ENCODE measurements at regions not wholly inside any gene's neighbourhood (a gene's known extent, or its start where the extent isn't known, plus 50 kb on each side); places are given as distances from the start of the nearest gene placed in this dataset.

- no peak for TF ChIP-seq CTCF (IDR thresholded peaks at IDR 0.05)
- Histone ChIP-seq H3K4me1 (no peaks in the 10 kb centered on the region), H3K4me3 (no peak overlapping the region), H3K27ac (no peak overlapping the region), H3K9me3 (peaks cover 0 to 10% (median 7%) of the 10 kb centered on the region in 3 donors), H3K27me3 (no peaks in the 10 kb centered on the region), H3K36me3 (no peaks in the 10 kb centered on the region)
- DNase-seq: no peak
- intact Hi-C loops (cut with DNase I; ENCODE audit: low total_unique reads): no loop called here
Measured at GRCh38 chr9:99693888-99694287, 127.8 kb upstream of the NR4A3 start.

- no peaks in the 10 kb centered on the region for H3K36me3 ChIP-seq
- no peak for TF ChIP-seq CTCF (IDR thresholded peaks at IDR 0.05)
- H3K27me3 ChIP-seq: no peaks in the 10 kb centered on the region
- intact Hi-C loops (cut with DNase I; ENCODE audit: low total_unique reads): no loop called here
- peaks cover 0 to 10% (median 7%) of the 10 kb centered on the region in 3 donors for H3K9me3 ChIP-seq
- no peak overlapping the region for H3K27ac ChIP-seq
- H3K4me3 ChIP-seq: no peak overlapping the region
- no peak for DNase-seq
- H3K4me1 ChIP-seq: no peaks in the 10 kb centered on the region
Measured at GRCh38 chr9:99694393-99694792, 127.3 kb upstream of the NR4A3 start.

GRCh38 chr9:99699396-99699795, 122.3 kb upstream of the NR4A3 start:
- Histone ChIP-seq H3K36me3 (no peaks in the 10 kb centered on the region), H3K9me3 (peaks cover 0 to 10% (median 7%) of the 10 kb centered on the region in 3 donors), H3K27me3 (no peaks in the 10 kb centered on the region), H3K4me3 (no peak overlapping the region), H3K27ac (no peak overlapping the region), H3K4me1 (no peaks in the 10 kb centered on the region)
- intact Hi-C loops (cut with DNase I; ENCODE audit: low total_unique reads): no loop called here
- DNase-seq: no peak
- TF ChIP-seq CTCF (IDR thresholded peaks at IDR 0.05): no peak

- Histone ChIP-seq H3K27ac (no peak overlapping the region), H3K4me1 (no peaks in the 10 kb centered on the region), H3K4me3 (no peak overlapping the region), H3K27me3 (no peaks in the 10 kb centered on the region), H3K36me3 (no peaks in the 10 kb centered on the region), H3K9me3 (no peaks in the 10 kb centered on the region)
- intact Hi-C loops (cut with DNase I; ENCODE audit: low total_unique reads): no loop called here
- no peak for DNase-seq
- no peak for TF ChIP-seq CTCF (IDR thresholded peaks at IDR 0.05)
Measured at GRCh38 chr9:99712214-99712613, 109.5 kb upstream of the NR4A3 start.

GRCh38 chr9:99713838-99714306, 107.8 kb upstream of the NR4A3 start:
- TF ChIP-seq CTCF (IDR thresholded peaks at IDR 0.05): no peak
- no peak overlapping the region for H3K27ac ChIP-seq
- no peaks in the 10 kb centered on the region for H3K9me3 ChIP-seq
- no peaks in the 10 kb centered on the region for H3K4me1 ChIP-seq
- no peaks in the 10 kb centered on the region for H3K27me3 ChIP-seq
- intact Hi-C loops (cut with DNase I; ENCODE audit: low total_unique reads): no loop called here
- H3K36me3 ChIP-seq: no peaks in the 10 kb centered on the region
- H3K4me3 ChIP-seq: no peak overlapping the region
- DNase-seq: no peak

GRCh38 chr9:99718631-99719030, 103.1 kb upstream of the NR4A3 start:
- TF ChIP-seq CTCF (IDR thresholded peaks at IDR 0.05): no peak
- Histone ChIP-seq H3K4me3 (no peak overlapping the region), H3K36me3 (no peaks in the 10 kb centered on the region), H3K4me1 (peaks cover 0 to 7% (median 0%) of the 10 kb centered on the region in 4 donors), H3K27ac (no peak overlapping the region), H3K27me3 (no peaks in the 10 kb centered on the region), H3K9me3 (no peaks in the 10 kb centered on the region)
- intact Hi-C loops (cut with DNase I; ENCODE audit: low total_unique reads): no loop called here
- DNase-seq: no peak

Measured in tibial artery (tissue), 4 donors.